Right renal cortex interstitium (tissue), 3 donors: ENCODE measurements at regions not wholly inside any gene's neighbourhood (a gene's known extent, or its start where the extent isn't known, plus 50 kb on each side); places are given as distances from the start of the nearest gene placed in this dataset.
"Not testable (repeated sequence)": the region's sequence is repeated elsewhere in the genome, so short reads cannot be mapped to it uniquely, and the experiment has no call there.

Experiments used
- DNase-seq, 3 donors: peaks; one replicate each; pipeline ENCODE4 v3.0.0-alpha.2; 2013; ENCODE audit warnings: low read depth in 3 of 3, low spot score in 2 of 3

GRCh38 chr4:115965588-115965987, 852.2 kb upstream of the NDST4 start:
- no peak for DNase-seq

GRCh38 chr4:115956054-115956796, 842.8 kb upstream of the NDST4 start:
- DNase-seq = not testable (repeated sequence)

GRCh38 chr4:115950806-115951205, 837.4 kb upstream of the NDST4 start:
- DNase-seq = no peak

- not testable (repeated sequence) for DNase-seq
Observed at GRCh38 chr4:115949974-115950743, 836.7 kb upstream of the NDST4 start.

GRCh38 chr4:115945026-115945425, 831.6 kb upstream of the NDST4 start:
- DNase-seq = no peak

GRCh38 chr4:115944146-115944905, 830.9 kb upstream of the NDST4 start:
- no peak for DNase-seq

GRCh38 chr4:115938764-115939443, 825.5 kb upstream of the NDST4 start:
- no peak for DNase-seq

GRCh38 chr4:115929373-115929772, 816.0 kb upstream of the NDST4 start:
- no peak for DNase-seq

GRCh38 chr4:115927382-115927781, 814.0 kb upstream of the NDST4 start:
- DNase-seq = no peak

- DNase-seq = no peak
Observed at GRCh38 chr4:115923152-115923551, 809.7 kb upstream of the NDST4 start.

- no peak for DNase-seq
Observed at GRCh38 chr4:115920637-115921036, 807.2 kb upstream of the NDST4 start.

GRCh38 chr4:115918149-115918548, 804.7 kb upstream of the NDST4 start:
- DNase-seq = no peak

- DNase-seq = no peak
Observed at GRCh38 chr4:115906428-115906827, 793.0 kb upstream of the NDST4 start.

- no peak for DNase-seq
Observed at GRCh38 chr4:115883847-115884246, 770.4 kb upstream of the NDST4 start.

GRCh38 chr4:115883231-115883630, 769.8 kb upstream of the NDST4 start:
- no peak for DNase-seq

- DNase-seq = no peak
Observed at GRCh38 chr4:115873048-115873447, 759.6 kb upstream of the NDST4 start.

GRCh38 chr4:115871596-115871995, 758.2 kb upstream of the NDST4 start:
- no peak for DNase-seq

- no peak for DNase-seq
Observed at GRCh38 chr4:115866364-115866896, 753.0 kb upstream of the NDST4 start.

GRCh38 chr4:115865736-115866135, 752.3 kb upstream of the NDST4 start:
- DNase-seq = no peak

- DNase-seq = no peak
Observed at GRCh38 chr4:115852767-115853091, 739.3 kb upstream of the NDST4 start.
